ENCODE measurements at regions not wholly inside any gene's neighbourhood (a gene's known extent, or its start where the extent isn't known, plus 50 kb on each side); places are given as distances from the start of the nearest gene placed in this dataset.

GRCh38 chr1:170288155-170288554, 142.4 kb downstream of the NTMT2 start:
- DNase-seq (no peak), FAIRE-seq (no peak)
- Histone ChIP-seq H3K27me3 (ENCODE audit: control insufficient read depth, insufficient read depth, low read length) (no peaks in the 10 kb centered on the region), H3K27ac (ENCODE audit: low read depth in 2 of 2, low read length in 2 of 2) (no peak overlapping the region), H3K36me3 (ENCODE audit: control insufficient read depth in 2 of 3, insufficient read depth in 3 of 3, low read length in 3 of 3) (no peaks in the 10 kb centered on the region), H3K4me3 (ENCODE audit: low read length in 3 of 3) (no peak overlapping the region), H3K9me3 (ENCODE audit: control insufficient read depth in 2 of 3, insufficient read depth in 1 of 3, low read length in 3 of 3) (no peaks in the 10 kb centered on the region), H3K9ac (ENCODE audit: low read length in 3 of 3) (no peak overlapping the region), H3K4me1 (ENCODE audit: control insufficient read depth in 2 of 3, insufficient read depth in 2 of 3, low read depth in 1 of 3, low read length in 3 of 3) (no peaks in the 10 kb centered on the region)
- intact Hi-C loops (cut with DNase I) = no loop called here
- TF ChIP-seq CTCF (IDR thresholded peaks at IDR 0.05; ENCODE audit: borderline replicate concordance, extremely low read depth, insufficient read depth) = no peak

GRCh38 chr1:170290276-170290675, 144.5 kb downstream of the NTMT2 start:
- FAIRE-seq = no peak
- no peak overlapping the region for H3K9ac ChIP-seq (ENCODE audit: low read length in 3 of 3)
- no peaks in the 10 kb centered on the region for H3K27me3 ChIP-seq (ENCODE audit: control insufficient read depth, insufficient read depth, low read length)
- no peaks in the 10 kb centered on the region for H3K4me1 ChIP-seq (ENCODE audit: control insufficient read depth in 2 of 3, insufficient read depth in 2 of 3, low read depth in 1 of 3, low read length in 3 of 3)
- no peak for TF ChIP-seq CTCF (IDR thresholded peaks at IDR 0.05; ENCODE audit: borderline replicate concordance, extremely low read depth, insufficient read depth)
- H3K36me3 ChIP-seq (ENCODE audit: control insufficient read depth in 2 of 3, insufficient read depth in 3 of 3, low read length in 3 of 3) = no peaks in the 10 kb centered on the region
- H3K4me3 ChIP-seq (ENCODE audit: low read length in 3 of 3) = no peak overlapping the region
- H3K9me3 ChIP-seq (ENCODE audit: control insufficient read depth in 2 of 3, insufficient read depth in 1 of 3, low read length in 3 of 3) = no peaks in the 10 kb centered on the region
- DNase-seq = peak in 2 of 5 donors; percentile 36 to 54
- intact Hi-C loops (cut with DNase I) = no loop called here
- no peak overlapping the region for H3K27ac ChIP-seq (ENCODE audit: low read depth in 2 of 2, low read length in 2 of 2)

DNA sequence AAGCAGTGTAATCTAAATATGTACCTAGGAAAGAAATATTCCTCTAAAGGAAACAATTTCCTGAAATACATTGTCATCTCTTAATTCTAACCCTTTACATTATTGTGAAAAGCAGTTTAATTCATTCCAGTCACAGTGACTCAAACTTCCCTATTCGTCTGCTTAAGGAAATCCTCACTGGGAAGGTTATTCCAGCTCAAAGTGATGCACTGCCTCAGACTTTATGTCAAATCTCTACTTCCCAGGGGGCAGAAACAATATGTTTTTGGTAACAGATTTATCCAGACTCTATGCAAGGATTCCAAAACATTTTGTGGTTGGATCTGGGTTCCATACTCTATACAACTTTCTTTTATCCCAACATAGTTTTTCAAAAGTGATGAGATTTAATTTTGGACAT, 145.2 kb downstream of the NTMT2 start:
- Histone ChIP-seq H3K36me3 (ENCODE audit: control insufficient read depth in 2 of 3, insufficient read depth in 3 of 3, low read length in 3 of 3) (no peaks in the 10 kb centered on the region), H3K4me1 (ENCODE audit: control insufficient read depth in 2 of 3, insufficient read depth in 2 of 3, low read depth in 1 of 3, low read length in 3 of 3) (no peaks in the 10 kb centered on the region), H3K4me3 (ENCODE audit: low read length in 3 of 3) (no peak overlapping the region), H3K9ac (ENCODE audit: low read length in 3 of 3) (no peak overlapping the region), H3K27me3 (ENCODE audit: control insufficient read depth, insufficient read depth, low read length) (no peaks in the 10 kb centered on the region), H3K27ac (ENCODE audit: low read depth in 2 of 2, low read length in 2 of 2) (no peak overlapping the region), H3K9me3 (ENCODE audit: control insufficient read depth in 2 of 3, insufficient read depth in 1 of 3, low read length in 3 of 3) (no peaks in the 10 kb centered on the region)
- TF ChIP-seq CTCF (IDR thresholded peaks at IDR 0.05; ENCODE audit: borderline replicate concordance, extremely low read depth, insufficient read depth) = no peak
- FAIRE-seq = no peak
- intact Hi-C loops (cut with DNase I) = no loop called here
- no peak for DNase-seq

GRCh38 chr1:170291516-170291915, 145.8 kb downstream of the NTMT2 start:
- no peaks in the 10 kb centered on the region for H3K4me1 ChIP-seq (ENCODE audit: control insufficient read depth in 2 of 3, insufficient read depth in 2 of 3, low read depth in 1 of 3, low read length in 3 of 3)
- no peak for DNase-seq
- no peak overlapping the region for H3K4me3 ChIP-seq (ENCODE audit: low read length in 3 of 3)
- FAIRE-seq = no peak
- no peaks in the 10 kb centered on the region for H3K36me3 ChIP-seq (ENCODE audit: control insufficient read depth in 2 of 3, insufficient read depth in 3 of 3, low read length in 3 of 3)
- intact Hi-C loops (cut with DNase I) = no loop called here
- no peaks in the 10 kb centered on the region for H3K27me3 ChIP-seq (ENCODE audit: control insufficient read depth, insufficient read depth, low read length)
- no peaks in the 10 kb centered on the region for H3K9me3 ChIP-seq (ENCODE audit: control insufficient read depth in 2 of 3, insufficient read depth in 1 of 3, low read length in 3 of 3)
- no peak for TF ChIP-seq CTCF (IDR thresholded peaks at IDR 0.05; ENCODE audit: borderline replicate concordance, extremely low read depth, insufficient read depth)
- no peak overlapping the region for H3K27ac ChIP-seq (ENCODE audit: low read depth in 2 of 2, low read length in 2 of 2)
- H3K9ac ChIP-seq (ENCODE audit: low read length in 3 of 3) = no peak overlapping the region

Measured in kidney (tissue), 13 donors.